Hepatocyte (in vitro differentiated cells): ENCODE measurements at regions not wholly inside any gene's neighbourhood (a gene's known extent, or its start where the extent isn't known, plus 50 kb on each side); places are given as distances from the start of the nearest gene placed in this dataset.

Experiments
- DNase-seq: peaks from one replicate; pipeline ENCODE4 v3.0.0-alpha.2; 2016; ENCODE audit warnings: low spot score
- H2AFZ ChIP-seq: fragments of 200-600 bp; sonication (generic); 2 replicates; pipeline ENCODE4 v1.6.0; 2016; ENCODE audit warnings: antibody characterized with exemption, mild to moderate bottlenecking
- H3K27ac ChIP-seq: fragments of 200-600 bp; sonication (generic); 2 replicates; pipeline ENCODE4 v1.5.1; 2016; ENCODE audit warnings: mild to moderate bottlenecking
- H3K27me3 ChIP-seq: fragments of 200-600 bp; sonication (generic); 2 replicates; pipeline ENCODE4 v1.6.1; 2016
- H3K36me3 ChIP-seq: fragments of 200-600 bp; sonication (generic); replicated peaks from 2 replicates; pipeline ENCODE4 v1.5.1; 2016; ENCODE audit warnings: low read depth; ENCODE audit not compliant: insufficient read depth
- H3K4me1 ChIP-seq: fragments of 200-600 bp; sonication (generic); 2 replicates; pipeline ENCODE4 v1.5.1; 2016; ENCODE audit warnings: mild to moderate bottlenecking, moderate library complexity; ENCODE audit not compliant: insufficient read depth
- H3K4me2 ChIP-seq: fragments of 200-600 bp; sonication (generic); 2 replicates; pipeline ENCODE4 v1.6.0; 2016
- H3K4me3 ChIP-seq: fragments of 200-600 bp; sonication (generic); 2 replicates; pipeline ENCODE4 v1.5.1; 2016; ENCODE audit warnings: mild to moderate bottlenecking
- H3K79me2 ChIP-seq: fragments of 200-600 bp; sonication (generic); 2 replicates; pipeline ENCODE4 v1.6.0; 2017; ENCODE audit warnings: mild to moderate bottlenecking
- H3K9me2 ChIP-seq: fragments of 200-600 bp; sonication (generic); replicated peaks from 2 replicates; pipeline ENCODE4 v1.6.0; 2017; ENCODE audit warnings: mild to moderate bottlenecking; ENCODE audit not compliant: insufficient read depth
- H3K9me3 ChIP-seq: fragments of 200-600 bp; sonication (generic); 2 replicates; pipeline ENCODE4 v1.5.1; 2016; ENCODE audit warnings: low read depth, mild to moderate bottlenecking
- H4K20me1 ChIP-seq: fragments of 200-600 bp; sonication (generic); 2 replicates; pipeline ENCODE4 v1.6.0; 2016; ENCODE audit warnings: mild to moderate bottlenecking; ENCODE audit not compliant: insufficient read depth, poor library complexity, severe bottlenecking
- EZH2 ChIP-seq: fragments of 200-600 bp; sonication (generic); IDR thresholded peaks from 2 replicates; pipeline ENCODE4 v1.6.1; 2016; ENCODE audit warnings: antibody characterized with exemption, mild to moderate bottlenecking, borderline replicate concordance
- EZH2phosphoT487 ChIP-seq: fragments of 200-600 bp; sonication (generic); IDR thresholded peaks from one replicate; pipeline ENCODE4 v1.6.1; 2018; ENCODE audit warnings: antibody characterized with exemption, mild to moderate bottlenecking, low read depth, moderate library complexity; ENCODE audit not compliant: unreplicated experiment, severe bottlenecking
- WGBS: methylation state at CpG from one replicate; pipeline ENCODE4 v1.1.6; 2016; ENCODE audit warnings: low lambda C conversion rate; ENCODE audit errors: missing lambda C conversion rate; 5-methylcytosine and 5-hydroxymethylcytosine counted together
- TF ChIP-seq, protein P1 (sequence below): fragments of 200-600 bp; sonication (generic); IDR thresholded peaks from 2 replicates; pipeline ENCODE4 v1.5.1; 2016; ENCODE audit warnings: antibody characterized with exemption, mild to moderate bottlenecking; ENCODE audit not compliant: poor library complexity

DNA sequence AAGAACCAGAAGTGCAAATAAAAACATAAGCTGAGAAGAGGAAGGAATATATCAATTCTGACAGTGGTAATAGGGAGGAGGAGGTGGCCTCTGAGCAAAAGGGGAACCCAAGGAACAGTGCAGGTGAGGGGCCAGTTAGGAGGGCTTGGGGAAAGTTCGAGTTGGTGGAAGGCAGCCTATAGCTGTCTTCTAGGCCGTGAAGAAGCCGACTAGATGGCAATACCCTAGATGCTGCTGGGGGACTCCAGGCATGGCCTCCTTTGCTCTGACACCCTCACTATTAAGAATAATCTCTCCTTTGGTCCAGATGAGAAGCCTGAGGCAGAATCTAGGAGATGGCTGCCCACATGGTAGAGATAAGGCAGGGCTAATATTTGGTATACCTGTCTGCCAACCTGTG is 351.1 kb upstream of the PLXNA2 start:
- no peaks in the 10 kb centered on the region for H3K9me2 ChIP-seq
- no peak for DNase-seq
- no peaks in the 10 kb centered on the region for H3K27me3 ChIP-seq
- no peak overlapping the region for H3K4me3 ChIP-seq
- H2AFZ ChIP-seq: no peak overlapping the region
- H4K20me1 ChIP-seq: no peaks in the 10 kb centered on the region
- no peaks in the 10 kb centered on the region for H3K4me1 ChIP-seq
- H3K4me2 ChIP-seq: no peak overlapping the region
- WGBS: 87% methylated on average over 3 of the region's 3 CpGs
- H3K9me3 ChIP-seq: no peaks in the 10 kb centered on the region
- TF ChIP-seq EZH2phosphoT487: no peak
- TF ChIP-seq EZH2: no peak
- TF ChIP-seq, protein P1, sequence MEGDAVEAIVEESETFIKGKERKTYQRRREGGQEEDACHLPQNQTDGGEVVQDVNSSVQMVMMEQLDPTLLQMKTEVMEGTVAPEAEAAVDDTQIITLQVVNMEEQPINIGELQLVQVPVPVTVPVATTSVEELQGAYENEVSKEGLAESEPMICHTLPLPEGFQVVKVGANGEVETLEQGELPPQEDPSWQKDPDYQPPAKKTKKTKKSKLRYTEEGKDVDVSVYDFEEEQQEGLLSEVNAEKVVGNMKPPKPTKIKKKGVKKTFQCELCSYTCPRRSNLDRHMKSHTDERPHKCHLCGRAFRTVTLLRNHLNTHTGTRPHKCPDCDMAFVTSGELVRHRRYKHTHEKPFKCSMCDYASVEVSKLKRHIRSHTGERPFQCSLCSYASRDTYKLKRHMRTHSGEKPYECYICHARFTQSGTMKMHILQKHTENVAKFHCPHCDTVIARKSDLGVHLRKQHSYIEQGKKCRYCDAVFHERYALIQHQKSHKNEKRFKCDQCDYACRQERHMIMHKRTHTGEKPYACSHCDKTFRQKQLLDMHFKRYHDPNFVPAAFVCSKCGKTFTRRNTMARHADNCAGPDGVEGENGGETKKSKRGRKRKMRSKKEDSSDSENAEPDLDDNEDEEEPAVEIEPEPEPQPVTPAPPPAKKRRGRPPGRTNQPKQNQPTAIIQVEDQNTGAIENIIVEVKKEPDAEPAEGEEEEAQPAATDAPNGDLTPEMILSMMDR: no peak
- H3K79me2 ChIP-seq: no peaks in the 10 kb centered on the region
- no peak overlapping the region for H3K27ac ChIP-seq
- H3K36me3 ChIP-seq: no peaks in the 10 kb centered on the region

DNA sequence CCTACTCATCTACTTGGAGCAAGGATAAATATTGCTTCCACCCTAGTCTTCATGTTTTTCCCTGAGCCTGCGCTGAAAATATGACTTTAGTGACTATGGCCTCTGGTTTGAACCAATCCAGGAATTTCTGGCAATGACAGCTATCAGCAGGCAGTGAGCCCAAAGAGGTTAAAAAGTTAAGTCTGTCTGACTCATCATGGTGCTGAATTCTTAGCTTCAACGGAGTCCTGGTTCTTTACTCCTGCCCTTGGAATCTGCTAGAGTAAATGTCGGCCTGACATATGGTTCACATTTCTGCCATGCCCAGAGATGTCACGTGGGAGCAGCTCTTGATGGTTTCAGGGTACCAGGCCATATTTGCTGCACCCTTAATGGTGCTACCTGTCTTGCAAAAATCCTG is 351.6 kb upstream of the PLXNA2 start:
- no peak overlapping the region for H3K4me3 ChIP-seq
- no peak overlapping the region for H3K4me2 ChIP-seq
- H3K9me2 ChIP-seq: no peaks in the 10 kb centered on the region
- H3K27me3 ChIP-seq: no peaks in the 10 kb centered on the region
- 47% methylated on average over 4 of the region's 4 CpGs for WGBS
- H4K20me1 ChIP-seq: no peaks in the 10 kb centered on the region
- peak; percentile 25 for DNase-seq
- H3K4me1 ChIP-seq: no peaks in the 10 kb centered on the region
- H3K27ac ChIP-seq: no peak overlapping the region
- H2AFZ ChIP-seq: no peak overlapping the region
- TF ChIP-seq, protein P1: no peak
- TF ChIP-seq EZH2phosphoT487: no peak
- no peak for TF ChIP-seq EZH2
- no peaks in the 10 kb centered on the region for H3K9me3 ChIP-seq
- H3K36me3 ChIP-seq: no peaks in the 10 kb centered on the region
- H3K79me2 ChIP-seq: no peaks in the 10 kb centered on the region

DNA sequence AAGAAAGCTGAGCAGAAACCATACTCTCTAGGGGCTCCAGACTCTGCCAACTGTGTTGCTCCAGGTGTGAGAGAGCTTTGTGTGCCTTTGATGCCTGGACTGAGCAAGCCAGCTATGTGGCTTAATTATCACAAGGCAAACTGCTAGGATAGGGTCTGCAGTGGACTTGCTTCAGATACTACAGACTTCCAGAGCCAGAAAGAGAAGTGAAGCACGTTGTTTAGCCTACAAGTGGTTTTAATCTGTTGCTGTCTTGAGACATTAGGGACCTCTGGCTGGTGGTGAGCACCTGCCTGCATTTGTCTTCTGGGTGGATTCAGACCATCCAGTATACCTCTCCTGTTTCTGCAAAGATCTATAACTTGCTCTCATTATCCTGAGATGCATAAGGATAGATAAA is 353.4 kb upstream of the PLXNA2 start:
- no peak for DNase-seq
- no peaks in the 10 kb centered on the region for H4K20me1 ChIP-seq
- H3K9me3 ChIP-seq: no peaks in the 10 kb centered on the region
- no peak overlapping the region for H3K4me2 ChIP-seq
- H3K79me2 ChIP-seq: no peaks in the 10 kb centered on the region
- no peaks in the 10 kb centered on the region for H3K9me2 ChIP-seq
- no peak overlapping the region for H3K27ac ChIP-seq
- H3K4me1 ChIP-seq: no peaks in the 10 kb centered on the region
- no peaks in the 10 kb centered on the region for H3K27me3 ChIP-seq
- no peak overlapping the region for H3K4me3 ChIP-seq
- TF ChIP-seq, protein P1: no peak
- no peak for TF ChIP-seq EZH2phosphoT487
- TF ChIP-seq EZH2: no peak
- WGBS: 73% methylated on average over 1 of the region's 1 CpG
- no peak overlapping the region for H2AFZ ChIP-seq
- H3K36me3 ChIP-seq: no peaks in the 10 kb centered on the region

DNA sequence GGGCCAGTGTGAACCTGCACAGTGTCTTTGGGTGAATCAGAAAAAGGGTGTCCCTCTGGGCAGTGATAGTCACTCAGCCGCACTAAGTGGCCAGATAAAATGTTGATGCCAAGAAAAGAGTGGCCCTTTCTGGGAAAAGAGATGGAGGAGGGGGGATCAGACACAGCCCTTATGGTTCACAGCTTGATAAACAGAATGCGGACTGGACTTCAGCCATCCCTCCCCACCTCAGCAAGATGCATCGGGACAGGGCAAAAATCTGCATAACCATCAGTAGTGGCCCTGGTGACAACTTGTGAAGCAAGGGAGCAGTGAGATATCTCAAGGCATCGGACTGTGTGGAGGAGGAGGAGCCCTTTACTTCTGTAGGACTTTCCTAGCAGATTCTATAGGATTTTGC is 353.8 kb upstream of the PLXNA2 start:
- Histone ChIP-seq H3K27ac (no peak overlapping the region), H3K4me3 (no peak overlapping the region), H3K9me3 (no peaks in the 10 kb centered on the region), H3K36me3 (no peaks in the 10 kb centered on the region), H4K20me1 (no peaks in the 10 kb centered on the region), H3K27me3 (no peaks in the 10 kb centered on the region), H3K4me1 (no peaks in the 10 kb centered on the region), H3K79me2 (no peaks in the 10 kb centered on the region), H3K4me2 (no peak overlapping the region), H2AFZ (no peak overlapping the region), H3K9me2 (no peaks in the 10 kb centered on the region)
- WGBS: 89% methylated on average over 4 of the region's 4 CpGs
- no peak for DNase-seq
- TF ChIP-seq, protein P1: no peak
- TF ChIP-seq EZH2phosphoT487 (no peak), EZH2 (no peak)
